Epithelial cell of esophagus (primary cell): ENCODE measurements at regions not wholly inside any gene's neighbourhood (a gene's known extent, or its start where the extent isn't known, plus 50 kb on each side); places are given as distances from the start of the nearest gene placed in this dataset.

Source experiments
- DNase-seq: peaks from one replicate; pipeline ENCODE4 v3.0.0; 2010; ENCODE audit warnings: low read depth
- H3K4me3 ChIP-seq: 2 replicates; pipeline ENCODE4 v1.5.1; 2011; ENCODE audit warnings: mild to moderate bottlenecking, low read length, control low read depth
- CTCF ChIP-seq: IDR thresholded peaks from 2 replicates; pipeline ENCODE4 v1.5.1; 2011; ENCODE audit warnings: low read depth, mild to moderate bottlenecking, low read length, control low read depth, inconsistent platforms; ENCODE audit not compliant: insufficient read depth; ENCODE audit errors: missing control alignments

DNA sequence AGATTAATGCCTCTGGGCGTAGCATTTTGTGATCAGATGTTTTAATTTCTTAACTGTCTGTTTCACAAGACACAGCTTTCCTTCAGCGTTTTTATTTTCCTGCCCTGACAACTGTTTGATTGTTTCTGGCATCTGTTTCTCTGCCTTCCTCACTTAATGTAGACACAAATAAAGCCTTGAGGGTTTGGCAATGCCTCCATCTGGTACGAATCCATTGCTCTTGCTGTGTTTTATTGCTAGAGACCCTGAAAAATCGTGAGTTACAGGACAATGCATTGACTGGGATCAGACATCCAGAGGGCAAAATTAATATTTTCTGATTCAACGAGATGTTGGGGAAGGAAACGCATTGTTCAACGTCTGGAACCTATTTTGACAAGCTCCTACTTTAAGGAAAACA is 363.5 kb downstream of the MRPL39 start:
- TF ChIP-seq CTCF, result no peak
- no peak for DNase-seq
- H3K4me3 ChIP-seq, result no peak overlapping the region

DNA sequence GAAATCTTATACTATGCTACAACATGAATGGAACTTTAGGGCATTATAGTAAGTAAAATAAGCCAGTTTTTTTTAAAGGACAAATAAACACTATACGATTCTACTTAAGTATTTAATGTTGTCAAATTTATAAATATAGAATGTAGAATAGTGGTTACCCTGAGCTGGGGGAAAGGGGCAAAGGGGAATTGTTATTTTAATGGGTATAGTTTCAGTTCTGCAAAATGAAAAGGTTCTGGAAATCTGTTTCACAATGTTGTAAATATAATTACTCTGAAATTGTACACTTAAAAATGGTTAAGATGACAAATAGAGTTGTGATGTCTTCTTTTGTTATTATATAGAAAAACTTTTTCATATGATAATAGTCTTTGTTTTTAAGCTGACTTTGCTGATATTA is 366.3 kb downstream of the MRPL39 start:
- H3K4me3 ChIP-seq, result no peak overlapping the region
- DNase-seq, result no peak
- no peak for TF ChIP-seq CTCF

DNA sequence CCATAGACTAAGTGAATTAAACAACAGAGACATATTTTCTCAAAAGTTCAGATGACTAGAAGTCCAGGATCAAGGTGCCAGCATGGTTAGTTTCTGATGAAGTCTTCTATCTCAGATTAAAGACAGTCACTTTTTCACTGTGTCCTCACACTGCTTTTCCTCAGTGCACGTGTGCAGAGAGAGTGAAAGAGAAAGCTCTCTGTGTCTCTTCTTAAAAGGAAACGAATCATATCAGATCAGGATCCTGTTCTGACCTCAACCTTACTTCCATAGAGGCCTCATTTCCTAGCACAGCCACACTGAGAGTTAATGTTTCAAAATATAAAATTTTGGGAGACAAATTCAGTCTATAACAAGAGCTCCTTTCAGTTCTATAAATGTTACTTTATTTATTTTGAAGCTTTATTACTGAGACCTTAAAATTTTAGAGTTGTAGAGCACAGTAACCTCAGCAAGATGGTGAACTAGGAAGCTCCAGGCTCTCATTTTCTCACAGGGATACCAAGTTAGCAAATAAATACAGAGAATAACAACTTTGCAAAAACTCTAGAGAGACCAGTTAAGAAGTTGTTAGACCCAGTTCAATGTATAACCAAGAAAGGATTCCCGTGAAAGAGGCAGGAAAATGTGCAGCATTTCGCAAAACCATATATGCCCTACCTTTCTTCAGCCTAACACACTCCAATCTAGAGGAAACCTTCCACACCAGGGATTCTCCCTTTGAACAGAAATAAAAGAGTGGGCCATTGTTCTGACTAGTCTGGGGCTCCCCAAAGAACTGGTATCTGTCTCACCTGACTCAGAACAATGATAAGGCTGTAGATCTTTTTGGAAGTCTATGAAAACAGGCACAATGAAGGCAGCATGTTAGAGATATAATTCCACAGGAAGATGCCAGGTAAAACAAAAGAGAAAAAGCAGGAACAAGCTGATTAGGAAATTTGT is 372.2 kb downstream of the MRPL39 start:
- TF ChIP-seq CTCF, result no peak
- no peak overlapping the region for H3K4me3 ChIP-seq
- DNase-seq, result no peak

DNA sequence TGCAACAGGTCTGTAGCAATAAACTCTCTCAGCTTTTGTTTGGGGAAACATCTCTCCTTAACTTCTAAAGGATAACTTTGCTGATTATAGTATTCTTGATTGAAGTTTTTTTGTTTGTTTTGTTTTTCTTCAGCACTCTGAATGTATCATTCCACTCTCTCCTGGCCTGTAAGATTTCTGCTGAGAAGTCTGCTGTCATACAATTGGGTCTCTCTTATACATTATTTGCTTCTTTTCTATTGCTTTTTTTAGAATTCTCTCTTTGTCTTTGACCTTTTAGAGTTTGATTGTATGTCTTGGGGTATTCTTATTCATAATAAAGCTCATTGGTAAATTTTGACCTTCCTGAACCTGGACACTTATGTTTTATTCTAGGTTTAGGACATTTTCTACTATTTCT is 386.3 kb downstream of the MRPL39 start:
- no peak for DNase-seq
- no peak for TF ChIP-seq CTCF
- no peak overlapping the region for H3K4me3 ChIP-seq

- no peak for DNase-seq
Observed at GRCh38 chr21:25220169-25220568, 387.1 kb downstream of the MRPL39 start.

GRCh38 chr21:25215698-25216384 is 391.4 kb downstream of the MRPL39 start:
- no peak overlapping the region for H3K4me3 ChIP-seq
- no peak for TF ChIP-seq CTCF
- no peak for DNase-seq

More at GRCh38 chr21:25220169-25220568, 387.1 kb downstream of the MRPL39 start:
- no peak overlapping the region for H3K4me3 ChIP-seq
- TF ChIP-seq CTCF, result no peak
